K562 (cell line): ENCODE measurements at regions not wholly inside any gene's neighbourhood (a gene's known extent, or its start where the extent isn't known, plus 50 kb on each side); places are given as distances from the start of the nearest gene placed in this dataset.

ENCODE experiments used
- ATAC-seq: fragments of 200-7000 bp; cut with Tn5 transposase; 3 replicates; pipeline ENCODE4 v1.9.1; 2020; ENCODE audit warnings: moderate library complexity
- BruUV-seq: library from RNA; stranded (reverse); fragments of 400-500 nt; replicated peaks from 2 replicates; lab custom pipeline; 2021; lab: Mats Ljungman, UMichigan
- CTCF ChIA-PET: fragments of 300-600 bp; formaldehyde crosslinking; extraction: SDS; loops from one replicate; lab custom pipeline; 2021; ENCODE audit warnings: low intra/inter-chr PET ratio; lab: Yijun Ruan, JAX
- POLR2A ChIA-PET: fragments of 300-600, 350-650 bp; sonication (Branson Sonifier 250); formaldehyde crosslinking; extraction: SDS; loops from one replicate; lab custom pipeline; 2021; ENCODE audit warnings: antibody characterized with exemption, inconsistent platforms; lab: Yijun Ruan, JAX
- DNase-seq, 4 experiments: peaks; one replicate each; pipeline versions ENCODE4 v3.0.0 to v3.0.0-alpha.2; 2011 to 2018; ENCODE audit warnings: low spot score in 3 of 4, mixed read lengths in 3 of 4; ENCODE audit errors: extremely low read depth in 1 of 4
- FAIRE-seq: peaks from 2 replicates; lab custom pipeline; 2011; peaks lifted over from hg19 to GRCh38; lab: Jason Lieb, UNC
- H2AFZ ChIP-seq: 2 replicates; pipeline ENCODE4 v1.6.0; 2011; ENCODE audit warnings: low read depth, low read length, control low read depth, inconsistent platforms
- H3K27ac ChIP-seq: fragments of 200-600 bp; 3 replicates; pipeline ENCODE4 v1.8.0; 2011; ENCODE audit warnings: low read depth, mild to moderate bottlenecking, control low read depth, inconsistent platforms, low read length, moderate library complexity, mixed read lengths; ENCODE audit errors: extremely low read depth
- H3K27me3 ChIP-seq, 2 experiments: fragments of 300-600 bp in 1 of 2; 2 replicates in 1 of 2; 3 replicates in 1 of 2; pipeline versions ENCODE4 v1.6.0 to v1.8.0; 2011; ENCODE audit warnings: inconsistent platforms in 2 of 2, low read length in 2 of 2, mild to moderate bottlenecking in 1 of 2, mixed read lengths in 1 of 2, moderate library complexity in 1 of 2; ENCODE audit not compliant: control insufficient read depth in 2 of 2, insufficient read depth in 2 of 2
- H3K36me3 ChIP-seq: fragments of 300-600 bp; 3 replicates; pipeline ENCODE4 v1.8.0; 2011; ENCODE audit warnings: mild to moderate bottlenecking, low read length, inconsistent platforms; ENCODE audit not compliant: control insufficient read depth, insufficient read depth
- H3K4me1 ChIP-seq, 2 experiments: fragments of 200-600 bp in 1 of 2; replicated peaks in 1 of 2; 2 replicates in 1 of 2; 3 replicates in 1 of 2; pipeline versions ENCODE4 v1.5.1 to v1.8.0; 2011; ENCODE audit warnings: inconsistent platforms in 2 of 2, low read length in 2 of 2, mild to moderate bottlenecking in 1 of 2, mixed read lengths in 1 of 2, moderate library complexity in 1 of 2; ENCODE audit not compliant: control insufficient read depth in 2 of 2, insufficient read depth in 2 of 2
- H3K4me2 ChIP-seq: 2 replicates; pipeline ENCODE4 v1.6.1; 2011; ENCODE audit warnings: low read length, control low read depth, inconsistent platforms, mixed read lengths; ENCODE audit not compliant: insufficient read depth
- H3K4me3 ChIP-seq: fragments of 200-600 bp; sonication (generic), shearing (Covaris generic); 2 replicates; pipeline ENCODE4 v1.5.1; 2016; ENCODE audit warnings: control low read depth, inconsistent platforms
- H3K79me2 ChIP-seq: fragments of 200-600 bp; 3 replicates; pipeline ENCODE4 v1.8.0; 2011; ENCODE audit warnings: low read length, inconsistent platforms; ENCODE audit not compliant: control insufficient read depth, insufficient read depth
- H3K9ac ChIP-seq, 2 experiments: 2 replicates each; pipeline versions ENCODE4 v1.6.0 to v1.6.1; 2011; ENCODE audit warnings: low read depth in 2 of 2, low read length in 2 of 2, control low read depth in 1 of 2, inconsistent platforms in 1 of 2, mild to moderate bottlenecking in 1 of 2, mixed read lengths in 1 of 2; ENCODE audit not compliant: insufficient read depth in 1 of 2
- H3K9me1 ChIP-seq: one replicate; pipeline ENCODE4 v1.6.0; 2011; ENCODE audit warnings: inconsistent platforms, mild to moderate bottlenecking, low read length, moderate library complexity; ENCODE audit not compliant: control insufficient read depth, insufficient read depth
- H3K9me3 ChIP-seq: replicated peaks from 2 replicates; pipeline ENCODE4 v1.5.1; 2011; ENCODE audit warnings: low read depth, low read length, inconsistent platforms; ENCODE audit not compliant: control insufficient read depth, insufficient read depth
- H4K20me1 ChIP-seq: replicated peaks from 2 replicates; pipeline ENCODE4 v1.6.1; 2011; ENCODE audit warnings: low read length, inconsistent platforms, mixed read lengths; ENCODE audit not compliant: control insufficient read depth, insufficient read depth
- C11orf30 ChIP-seq: fragments of 450-650 bp; IDR thresholded peaks from 2 replicates; pipeline ENCODE4 v1.6.1; 2016; ENCODE audit warnings: low read depth, mild to moderate bottlenecking
- CTCF ChIP-seq, 3 experiments: IDR thresholded peaks in 2 of 3; conservative IDR thresholded peaks in 1 of 3; 2 replicates each; pipeline ENCODE4 v1.5.1; 2011 to 2012; ENCODE audit warnings: low read length in 3 of 3, mild to moderate bottlenecking in 3 of 3, control low read depth in 2 of 3, improper control_type of control experiment in 1 of 3, inconsistent platforms in 1 of 3, low read depth in 1 of 3, mixed read lengths in 1 of 3, moderate library complexity in 1 of 3; ENCODE audit not compliant: insufficient read depth in 2 of 3
- CTCFL ChIP-seq: IDR thresholded peaks from 2 replicates; pipeline ENCODE4 v1.6.1; 2011; ENCODE audit warnings: borderline replicate concordance, low read depth, mild to moderate bottlenecking, moderate library complexity, low read length; ENCODE audit not compliant: insufficient read depth, poor library complexity, severe bottlenecking
- FOXJ3 ChIP-seq: sonication (generic); formaldehyde crosslinking; IDR thresholded peaks from 2 replicates; pipeline ENCODE4 v1.4.0; 2020; ENCODE audit warnings: mild to moderate bottlenecking, missing genetic modification reagents
- MAFF ChIP-seq: IDR thresholded peaks from 2 replicates; pipeline ENCODE4 v1.6.1; 2012; ENCODE audit warnings: low read length, improper control_type of control experiment
- MAFG ChIP-seq: fragments of 450-650 bp; conservative IDR thresholded peaks from 2 replicates; pipeline ENCODE4 v1.6.1; 2016; ENCODE audit warnings: missing genetic modification characterization, missing compliant biosample characterization
- MAFK ChIP-seq: IDR thresholded peaks from 2 replicates; pipeline ENCODE4 v1.6.1; 2011; ENCODE audit warnings: low read length, improper control_type of control experiment
- SMC3 ChIP-seq: conservative IDR thresholded peaks from 2 replicates; pipeline ENCODE4 v1.6.1; 2011; ENCODE audit warnings: low read depth, low read length, improper control_type of control experiment; ENCODE audit not compliant: insufficient read depth
- ZEB2 ChIP-seq: fragments of 450-650 bp; IDR thresholded peaks from 2 replicates; pipeline ENCODE4 v1.6.1; 2016
- ZNF133 ChIP-seq: fragments of 250-450 bp; sonication (Bioruptor Pico); IDR thresholded peaks from 2 replicates; pipeline ENCODE4 v1.4.0; 2020; ENCODE audit warnings: mild to moderate bottlenecking
- ZNF316 ChIP-seq: fragments of 450-650 bp; IDR thresholded peaks from 2 replicates; pipeline ENCODE4 v1.6.1; 2016
- ZNF77 ChIP-seq: fragments of 250-450 bp; sonication (Bioruptor Pico); IDR thresholded peaks from 2 replicates; pipeline ENCODE4 v1.5.0; 2020
- WGBS: fragments of 100-300 bp; shearing (Covaris generic); methylation state at CpG from one replicate; pipeline ENCODE4 v1.1.6; 2016; ENCODE audit warnings: low coverage, mixed read lengths; ENCODE audit not compliant: insufficient coverage; ENCODE audit errors: missing lambda C conversion rate; 5-methylcytosine and 5-hydroxymethylcytosine counted together
- in situ Hi-C: fragments of 300-500 bp; cut with MboI; formaldehyde crosslinking; loops from 4 replicates; pipeline ENCODE4 v1.15.0; 2018; ENCODE audit warnings: inconsistent platforms, mixed read lengths
- intact Hi-C: fragments of 100-400 bp; cut with micrococcal nuclease; formaldehyde crosslinking; loops from 2 replicates; pipeline ENCODE4 v1.14.2; 2022

- DNase-seq: peak in 2 of 4 experiments; percentile 18 to 55
- H3K9me3 ChIP-seq: no peaks in the 10 kb centered on the region
- in situ Hi-C loops: no loop called here
- no peaks in the 10 kb centered on the region for H3K79me2 ChIP-seq
- ATAC-seq: peak; percentile 91
- 2% methylated on average over 6 of the region's 6 CpGs for WGBS
- H2AFZ ChIP-seq: no peak overlapping the region
- no peaks in the 10 kb centered on the region for H4K20me1 ChIP-seq
- BruUV-seq: no TSS peak
- H3K4me2 ChIP-seq: no peak overlapping the region
- H3K36me3 ChIP-seq: no peaks in the 10 kb centered on the region
- no peak overlapping the region for H3K9ac ChIP-seq
- H3K27me3 ChIP-seq: no peaks in the 10 kb centered on the region
- intact Hi-C loops: no loop called here
- H3K9me1 ChIP-seq: no peaks in the 10 kb centered on the region
- CTCF ChIA-PET: no interaction called here
- H3K4me1 ChIP-seq: peaks cover 0 to 3% of the 10 kb centered on the region in 2 experiments; a peak in 2 of 5 replicates
- peak; percentile 69 for FAIRE-seq
- no peak overlapping the region for H3K27ac ChIP-seq
- POLR2A ChIA-PET: interaction anchor here (0.6 to 0.7 kb wide), 2 partner anchors 12 to 15 kb away, joined by 3 read pairs; no protein-coding TSS in a partner anchor
- no peak overlapping the region for H3K4me3 ChIP-seq
- TF ChIP-seq C11orf30 (peak; percentile 76), MAFG (tag) (peak; percentile 84), MAFF (0 out of 2 replicates have a peak, but pooled peaks have one; percentile 47), CTCF (IDR thresholded peaks at IDR 0.05 in 2 of 3, conservative IDR thresholded peaks at IDR 0.05 in 1 of 3; ENCODE audit: insufficient read depth in 2 of 3, low read depth in 1 of 3, low read length in 3 of 3) (peak; percentile 44 to 57 (median 48); a peak in 4 of 6 replicates), ZNF316 (peak; percentile 84), CTCFL (peak; percentile 18), ZNF133 (CRISPR knock-in tag) (no peak), ZNF77 (CRISPR knock-in tag) (no peak), ZEB2 (no peak), FOXJ3 (no peak), MAFK (peak; percentile 64), SMC3 (0 out of 2 replicates have a peak, but pooled peaks have one; percentile 28)
These were observed 130.4 kb upstream of the CPEB2 start for GRCh38 chr4:14871676-14872430.
